ENCODE measurements at regions not wholly inside any gene's neighbourhood (a gene's known extent, or its start where the extent isn't known, plus 50 kb on each side); places are given as distances from the start of the nearest gene placed in this dataset.

DNA sequence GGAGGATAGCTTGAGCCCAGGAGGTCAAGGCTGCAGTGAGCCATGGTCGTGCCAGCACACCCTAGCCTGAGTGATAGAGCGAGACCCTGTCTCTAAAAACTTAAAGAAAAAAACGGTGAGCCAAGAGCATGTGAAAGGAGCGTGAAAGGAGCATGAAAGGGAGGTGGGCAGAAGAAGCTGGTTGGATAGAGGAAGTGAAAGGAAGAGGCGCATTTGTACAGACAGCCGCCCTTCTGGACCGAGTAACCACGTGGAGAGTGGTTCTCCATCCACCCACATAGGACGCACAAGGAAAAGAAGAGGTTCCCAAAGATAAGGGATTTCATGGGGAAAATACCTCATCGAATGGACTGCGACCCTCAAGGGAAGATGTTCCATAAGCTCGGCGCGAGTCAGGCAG lies 60.4 kb upstream of the IFNAR2 start:
- no peaks in the 10 kb centered on the region for H3K79me2 ChIP-seq (ENCODE audit: insufficient read depth, low read depth, low read length)
- no peaks in the 10 kb centered on the region for H3K4me1 ChIP-seq (ENCODE audit: insufficient read depth, low read length, poor library complexity, severe bottlenecking)
- H3K4me3 ChIP-seq (ENCODE audit: low read depth, low read length, poor library complexity, severe bottlenecking) = no peak overlapping the region
- peak; percentile 31 for DNase-seq (ENCODE audit: low spot score)
- no peak for TF ChIP-seq EZH2phosphoT487 (IDR thresholded peaks at IDR 0.05; ENCODE audit: borderline replicate concordance, low read depth, low read length)
- TF ChIP-seq, protein P1, sequence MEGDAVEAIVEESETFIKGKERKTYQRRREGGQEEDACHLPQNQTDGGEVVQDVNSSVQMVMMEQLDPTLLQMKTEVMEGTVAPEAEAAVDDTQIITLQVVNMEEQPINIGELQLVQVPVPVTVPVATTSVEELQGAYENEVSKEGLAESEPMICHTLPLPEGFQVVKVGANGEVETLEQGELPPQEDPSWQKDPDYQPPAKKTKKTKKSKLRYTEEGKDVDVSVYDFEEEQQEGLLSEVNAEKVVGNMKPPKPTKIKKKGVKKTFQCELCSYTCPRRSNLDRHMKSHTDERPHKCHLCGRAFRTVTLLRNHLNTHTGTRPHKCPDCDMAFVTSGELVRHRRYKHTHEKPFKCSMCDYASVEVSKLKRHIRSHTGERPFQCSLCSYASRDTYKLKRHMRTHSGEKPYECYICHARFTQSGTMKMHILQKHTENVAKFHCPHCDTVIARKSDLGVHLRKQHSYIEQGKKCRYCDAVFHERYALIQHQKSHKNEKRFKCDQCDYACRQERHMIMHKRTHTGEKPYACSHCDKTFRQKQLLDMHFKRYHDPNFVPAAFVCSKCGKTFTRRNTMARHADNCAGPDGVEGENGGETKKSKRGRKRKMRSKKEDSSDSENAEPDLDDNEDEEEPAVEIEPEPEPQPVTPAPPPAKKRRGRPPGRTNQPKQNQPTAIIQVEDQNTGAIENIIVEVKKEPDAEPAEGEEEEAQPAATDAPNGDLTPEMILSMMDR (conservative IDR thresholded peaks at IDR 0.05; ENCODE audit: low read length) = no peak
- H4K20me1 ChIP-seq (ENCODE audit: insufficient read depth, low read length) = no peaks in the 10 kb centered on the region
- no peaks in the 10 kb centered on the region for H3K36me3 ChIP-seq (ENCODE audit: insufficient read depth, low read length)
- H2AFZ ChIP-seq (ENCODE audit: low read length) = peak overlapping the region; percentile 40; the same call in 1 of the 2 replicates
- BruUV-seq (replicated peaks) = no TSS peak
- ChIA-PET CTCF (ENCODE audit: unreplicated experiment) (no interaction called here), POLR2A (interaction anchor here (0.5 kb wide), 1 partner anchor 177 kb away, joined by 3 read pairs; no protein-coding TSS in a partner anchor)
- intact Hi-C loops (cut with micrococcal nuclease; ENCODE audit: unreplicated experiment) = no loop called here
- H3K9me2 ChIP-seq (ENCODE audit: insufficient read depth, low read length) = no peaks in the 10 kb centered on the region
- no peak overlapping the region for H3K4me2 ChIP-seq (ENCODE audit: low read length)
- no peaks in the 10 kb centered on the region for H3K9me3 ChIP-seq (ENCODE audit: low read length)
- no peak overlapping the region for H3K27ac ChIP-seq (ENCODE audit: low read depth, low read length, poor library complexity, severe bottlenecking)

DNA sequence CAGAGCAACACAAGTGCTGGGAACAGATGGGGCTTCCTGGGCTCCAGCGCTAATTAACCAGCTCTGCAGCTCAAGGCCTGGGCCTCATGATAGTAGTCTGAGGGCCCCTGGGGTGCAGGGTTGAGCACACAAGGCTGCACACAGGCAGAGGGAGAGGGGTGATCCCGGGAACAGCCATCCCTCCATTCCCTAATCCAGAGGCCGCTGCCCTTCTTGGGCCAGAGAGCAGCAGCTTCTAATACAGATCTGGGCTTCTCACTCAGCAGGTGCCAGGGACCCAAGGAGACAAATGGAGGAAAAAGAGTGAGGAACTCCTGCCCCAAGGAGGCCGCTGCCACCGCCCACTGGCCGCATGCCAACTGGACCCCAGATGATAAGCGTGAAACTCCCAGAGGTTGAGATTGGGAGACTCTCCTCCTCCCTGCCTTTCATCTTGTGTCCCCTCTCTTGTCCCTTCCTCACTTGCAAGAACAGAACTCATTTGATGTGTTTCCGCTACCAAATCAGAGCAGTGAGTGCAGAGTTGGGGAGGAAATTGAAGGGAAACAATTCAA lies 58.0 kb upstream of the IFNAR2 start:
- no peak overlapping the region for H2AFZ ChIP-seq (ENCODE audit: low read length)
- no TSS peak for BruUV-seq (replicated peaks)
- H3K4me2 ChIP-seq (ENCODE audit: low read length) = no peak overlapping the region
- H3K79me2 ChIP-seq (ENCODE audit: insufficient read depth, low read depth, low read length) = no peaks in the 10 kb centered on the region
- no peaks in the 10 kb centered on the region for H3K36me3 ChIP-seq (ENCODE audit: insufficient read depth, low read length)
- H4K20me1 ChIP-seq (ENCODE audit: insufficient read depth, low read length) = no peaks in the 10 kb centered on the region
- TF ChIP-seq EZH2phosphoT487 (IDR thresholded peaks at IDR 0.05; ENCODE audit: borderline replicate concordance, low read depth, low read length) = no peak
- TF ChIP-seq, protein P1 (conservative IDR thresholded peaks at IDR 0.05; ENCODE audit: low read length) = no peak
- ChIA-PET CTCF (ENCODE audit: unreplicated experiment) (no interaction called here), POLR2A (no interaction called here)
- no peak overlapping the region for H3K4me3 ChIP-seq (ENCODE audit: low read depth, low read length, poor library complexity, severe bottlenecking)
- no peak overlapping the region for H3K27ac ChIP-seq (ENCODE audit: low read depth, low read length, poor library complexity, severe bottlenecking)
- intact Hi-C loops (cut with micrococcal nuclease; ENCODE audit: unreplicated experiment) = no loop called here
- no peaks in the 10 kb centered on the region for H3K9me2 ChIP-seq (ENCODE audit: insufficient read depth, low read length)
- no peak for DNase-seq (ENCODE audit: low spot score)
- H3K4me1 ChIP-seq (ENCODE audit: insufficient read depth, low read length, poor library complexity, severe bottlenecking) = no peaks in the 10 kb centered on the region
- H3K9me3 ChIP-seq (ENCODE audit: low read length) = no peaks in the 10 kb centered on the region

DNA sequence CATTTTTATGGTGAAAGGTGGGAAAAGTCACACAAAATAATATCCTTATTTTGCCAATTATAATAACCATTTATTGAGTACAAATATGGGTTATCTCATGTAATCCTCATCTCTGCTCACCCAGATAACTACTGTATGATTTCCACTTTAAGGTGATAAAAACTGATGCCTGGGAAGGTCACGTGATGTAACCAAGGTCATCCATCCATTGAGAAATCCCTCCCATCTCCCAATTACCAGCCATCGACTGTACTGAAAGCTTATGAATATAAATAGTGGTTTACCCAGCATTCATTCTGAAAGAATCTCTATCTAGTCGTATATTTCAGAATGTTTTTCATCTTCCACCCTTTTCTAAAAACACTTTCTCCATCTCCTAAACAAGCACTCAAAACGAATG lies 55.0 kb upstream of the IFNAR2 start:
- H3K36me3 ChIP-seq (ENCODE audit: insufficient read depth, low read length) = no peaks in the 10 kb centered on the region
- ChIA-PET CTCF (ENCODE audit: unreplicated experiment) (no interaction called here), POLR2A (no interaction called here)
- no peaks in the 10 kb centered on the region for H4K20me1 ChIP-seq (ENCODE audit: insufficient read depth, low read length)
- no peak overlapping the region for H3K4me2 ChIP-seq (ENCODE audit: low read length)
- no peak for TF ChIP-seq EZH2phosphoT487 (IDR thresholded peaks at IDR 0.05; ENCODE audit: borderline replicate concordance, low read depth, low read length)
- TF ChIP-seq, protein P1 (conservative IDR thresholded peaks at IDR 0.05; ENCODE audit: low read length) = no peak
- no peak overlapping the region for H3K27ac ChIP-seq (ENCODE audit: low read depth, low read length, poor library complexity, severe bottlenecking)
- H2AFZ ChIP-seq (ENCODE audit: low read length) = no peak overlapping the region
- DNase-seq (ENCODE audit: low spot score) = no peak
- intact Hi-C loops (cut with micrococcal nuclease; ENCODE audit: unreplicated experiment) = no loop called here
- no peaks in the 10 kb centered on the region for H3K9me3 ChIP-seq (ENCODE audit: low read length)
- H3K4me1 ChIP-seq (ENCODE audit: insufficient read depth, low read length, poor library complexity, severe bottlenecking) = no peaks in the 10 kb centered on the region
- H3K9me2 ChIP-seq (ENCODE audit: insufficient read depth, low read length) = no peaks in the 10 kb centered on the region
- no TSS peak for BruUV-seq (replicated peaks)
- H3K79me2 ChIP-seq (ENCODE audit: insufficient read depth, low read depth, low read length) = no peaks in the 10 kb centered on the region
- H3K4me3 ChIP-seq (ENCODE audit: low read depth, low read length, poor library complexity, severe bottlenecking) = no peak overlapping the region
